Neural crest cell (in vitro differentiated cells): ENCODE measurements at regions not wholly inside any gene's neighbourhood (a gene's known extent, or its start where the extent isn't known, plus 50 kb on each side); places are given as distances from the start of the nearest gene placed in this dataset.

Experiments
- DNase-seq: peaks from one replicate; pipeline ENCODE4 v3.0.0; 2021; ENCODE audit warnings: low read depth, mixed read lengths, low spot score
- H3K27ac Mint-ChIP-seq: one replicate; pipeline ENCODE4 v1.8.0; 2021; ENCODE audit warnings: mild to moderate bottlenecking, mixed read lengths; ENCODE audit not compliant: unreplicated experiment
- H3K27me3 Mint-ChIP-seq: 2 replicates; pipeline ENCODE4 v1.8.0; 2021; ENCODE audit warnings: low read depth, mild to moderate bottlenecking, mixed read lengths
- H3K36me3 Mint-ChIP-seq: 2 replicates; pipeline ENCODE4 v1.8.0; 2021; ENCODE audit warnings: low read depth, mild to moderate bottlenecking, mixed read lengths
- H3K4me1 Mint-ChIP-seq: 2 replicates; pipeline ENCODE4 v1.8.0; 2021; ENCODE audit warnings: mixed read lengths
- H3K4me3 Mint-ChIP-seq: one replicate; pipeline ENCODE4 v1.8.0; 2021; ENCODE audit warnings: mild to moderate bottlenecking, mixed read lengths
- H3K9me3 Mint-ChIP-seq: 2 replicates; pipeline ENCODE4 v1.8.0; 2021; ENCODE audit warnings: mixed read lengths
- TF ChIP-seq, protein P1 (sequence below): fragments of 200-600 bp; sonication (generic); conservative IDR thresholded peaks from 2 replicates; pipeline ENCODE4 v1.5.0; 2021; ENCODE audit warnings: antibody characterized with exemption, mild to moderate bottlenecking

DNA sequence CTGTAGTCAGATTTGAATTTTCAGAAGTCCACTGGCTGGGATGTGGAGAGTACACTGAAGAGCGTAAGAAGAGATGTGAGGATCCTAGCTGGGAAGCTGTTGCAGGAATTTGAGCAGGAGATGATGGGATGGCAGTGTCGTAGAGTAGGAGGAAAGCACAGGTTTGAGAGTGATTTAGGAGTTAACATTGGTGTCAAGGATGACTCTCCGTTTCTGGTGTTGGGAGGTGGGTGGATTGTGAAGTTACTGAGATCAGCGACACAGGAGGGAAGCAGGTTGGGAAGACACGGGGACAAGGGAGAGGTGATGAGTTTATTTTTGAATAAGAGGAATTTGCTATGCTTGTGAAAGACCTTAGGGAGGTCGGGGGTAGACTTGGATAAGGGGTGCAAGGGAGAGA is 434.2 kb upstream of the TPM1 start:
- no peak for DNase-seq
- TF ChIP-seq, protein P1, sequence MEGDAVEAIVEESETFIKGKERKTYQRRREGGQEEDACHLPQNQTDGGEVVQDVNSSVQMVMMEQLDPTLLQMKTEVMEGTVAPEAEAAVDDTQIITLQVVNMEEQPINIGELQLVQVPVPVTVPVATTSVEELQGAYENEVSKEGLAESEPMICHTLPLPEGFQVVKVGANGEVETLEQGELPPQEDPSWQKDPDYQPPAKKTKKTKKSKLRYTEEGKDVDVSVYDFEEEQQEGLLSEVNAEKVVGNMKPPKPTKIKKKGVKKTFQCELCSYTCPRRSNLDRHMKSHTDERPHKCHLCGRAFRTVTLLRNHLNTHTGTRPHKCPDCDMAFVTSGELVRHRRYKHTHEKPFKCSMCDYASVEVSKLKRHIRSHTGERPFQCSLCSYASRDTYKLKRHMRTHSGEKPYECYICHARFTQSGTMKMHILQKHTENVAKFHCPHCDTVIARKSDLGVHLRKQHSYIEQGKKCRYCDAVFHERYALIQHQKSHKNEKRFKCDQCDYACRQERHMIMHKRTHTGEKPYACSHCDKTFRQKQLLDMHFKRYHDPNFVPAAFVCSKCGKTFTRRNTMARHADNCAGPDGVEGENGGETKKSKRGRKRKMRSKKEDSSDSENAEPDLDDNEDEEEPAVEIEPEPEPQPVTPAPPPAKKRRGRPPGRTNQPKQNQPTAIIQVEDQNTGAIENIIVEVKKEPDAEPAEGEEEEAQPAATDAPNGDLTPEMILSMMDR, result no peak
- no peak overlapping the region for H3K4me3 Mint-ChIP-seq
- no peaks in the 10 kb centered on the region for H3K9me3 Mint-ChIP-seq
- H3K36me3 Mint-ChIP-seq, result no peaks in the 10 kb centered on the region
- no peaks in the 10 kb centered on the region for H3K27me3 Mint-ChIP-seq
- peaks cover 22% of the 10 kb centered on the region for H3K4me1 Mint-ChIP-seq
- H3K27ac Mint-ChIP-seq, result no peak overlapping the region

DNA sequence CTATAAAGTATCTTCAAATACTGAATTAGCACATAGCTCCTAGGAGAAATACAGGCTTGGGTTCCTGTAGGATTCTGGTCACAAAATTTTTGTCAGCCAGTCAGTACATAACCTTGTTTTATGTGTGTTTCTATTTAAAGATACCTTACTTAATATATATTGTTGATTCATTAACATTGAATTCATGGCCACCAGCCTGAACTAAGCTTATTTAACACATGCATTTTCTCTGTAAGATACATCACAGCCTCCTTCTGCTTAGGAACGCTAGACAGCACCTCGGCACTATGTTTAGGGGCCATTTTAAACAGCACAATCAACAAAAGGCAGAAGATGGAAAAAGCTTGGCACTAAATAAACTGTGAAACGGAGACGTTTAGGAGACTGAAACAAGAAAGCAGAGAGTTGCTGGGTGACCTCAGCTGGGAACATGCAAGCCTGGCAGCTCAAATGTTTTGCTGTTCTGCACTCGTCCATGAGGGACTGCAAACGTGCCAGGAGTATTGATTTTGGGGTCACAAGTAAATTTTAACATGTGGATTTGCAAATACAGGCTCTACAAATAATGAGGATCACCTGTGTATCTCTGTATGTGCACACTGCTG is 432.2 kb upstream of the TPM1 start:
- Mint-ChIP-seq H3K9me3 (no peaks in the 10 kb centered on the region), H3K36me3 (no peaks in the 10 kb centered on the region), H3K27ac (no peak overlapping the region), H3K4me3 (no peak overlapping the region), H3K27me3 (no peaks in the 10 kb centered on the region), H3K4me1 (peaks cover 20% of the 10 kb centered on the region)
- TF ChIP-seq, protein P1, result no peak
- DNase-seq, result no peak

DNA sequence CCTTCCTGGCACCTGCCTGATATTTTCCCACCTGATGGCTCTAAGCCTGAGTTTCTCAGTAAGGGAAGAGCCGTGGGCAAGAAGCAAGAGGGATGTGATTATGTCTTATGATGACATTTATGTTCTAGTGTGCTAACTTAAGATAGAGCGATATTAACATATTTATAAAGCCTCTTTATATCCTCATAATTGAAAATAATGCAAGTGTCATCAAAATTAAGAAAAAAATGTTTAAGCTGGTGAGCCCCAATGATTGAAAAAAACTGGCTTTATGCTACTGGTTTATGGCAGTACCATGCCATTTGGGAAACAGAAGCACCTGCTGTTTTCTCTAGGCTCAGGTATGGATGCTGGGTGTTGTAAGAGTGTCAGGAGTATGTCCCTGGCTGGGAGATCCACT is 431.5 kb upstream of the TPM1 start:
- Mint-ChIP-seq H3K9me3 (no peaks in the 10 kb centered on the region), H3K27me3 (no peaks in the 10 kb centered on the region), H3K27ac (no peak overlapping the region), H3K4me1 (peaks cover 16% of the 10 kb centered on the region), H3K4me3 (no peak overlapping the region), H3K36me3 (no peaks in the 10 kb centered on the region)
- DNase-seq, result no peak
- TF ChIP-seq, protein P1, result no peak

DNA sequence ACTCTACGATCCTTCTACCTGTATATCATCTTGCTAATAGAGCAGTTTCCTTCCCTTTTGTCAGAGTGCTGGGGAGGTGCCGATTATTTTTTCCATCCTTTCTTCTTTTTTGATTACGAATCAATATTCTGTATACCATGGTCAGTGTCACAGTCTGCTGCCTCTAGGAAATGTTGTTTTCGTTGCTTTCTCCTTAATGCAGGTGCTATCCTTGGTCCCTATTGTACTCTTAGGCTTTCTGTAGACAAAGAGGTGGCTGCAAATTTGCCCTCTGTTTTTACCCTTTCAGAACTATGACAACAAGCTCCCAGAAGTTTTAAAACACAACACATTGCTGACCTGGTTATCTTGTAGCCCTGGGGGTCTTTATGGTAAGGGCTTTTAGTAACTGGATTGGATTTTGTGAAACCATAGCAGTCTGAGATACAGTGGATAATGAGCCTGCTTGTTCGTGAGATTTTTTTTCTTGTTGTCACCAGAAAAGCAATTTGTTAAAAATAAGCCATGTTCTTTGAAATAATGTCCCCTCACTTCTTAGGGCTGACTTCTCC is 430.3 kb upstream of the TPM1 start:
- H3K4me3 Mint-ChIP-seq, result no peak overlapping the region
- no peaks in the 10 kb centered on the region for H3K9me3 Mint-ChIP-seq
- H3K4me1 Mint-ChIP-seq, result peaks cover 5% of the 10 kb centered on the region
- H3K27ac Mint-ChIP-seq, result no peak overlapping the region
- TF ChIP-seq, protein P1, result no peak
- H3K27me3 Mint-ChIP-seq, result no peaks in the 10 kb centered on the region
- DNase-seq, result no peak
- no peaks in the 10 kb centered on the region for H3K36me3 Mint-ChIP-seq

DNA sequence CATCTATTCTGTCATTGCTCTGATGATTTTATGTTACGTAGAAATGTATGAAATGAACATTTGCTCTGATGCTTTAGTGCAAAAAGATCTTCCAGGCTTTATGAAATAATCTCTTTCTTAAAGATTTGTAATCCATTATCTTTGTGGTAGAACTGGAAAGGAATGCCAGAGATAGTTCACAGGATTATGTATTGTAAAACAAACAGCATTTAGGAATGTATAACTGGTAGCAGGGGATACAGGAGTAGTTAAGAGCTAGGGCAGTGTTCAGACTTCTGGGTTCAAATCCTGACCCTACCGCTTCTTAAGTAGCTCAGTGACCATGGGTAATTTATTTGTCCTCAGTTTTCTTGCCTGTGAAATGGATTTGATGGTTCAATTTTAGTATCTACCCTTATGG is 429.8 kb upstream of the TPM1 start:
- Mint-ChIP-seq H3K9me3 (no peaks in the 10 kb centered on the region), H3K36me3 (no peaks in the 10 kb centered on the region), H3K4me3 (no peak overlapping the region), H3K4me1 (peaks cover under 1% of the 10 kb centered on the region), H3K27ac (no peak overlapping the region), H3K27me3 (no peaks in the 10 kb centered on the region)
- DNase-seq, result no peak
- TF ChIP-seq, protein P1, result no peak
